Stimulated activated CD8-positive, alpha-beta memory T cell treated with anti-CD3 and anti-CD28 coated beads, Interleukin-7, amount 100 ng/mL, for 1 hour (primary cell): ENCODE measurements at regions not wholly inside any gene's neighbourhood (a gene's known extent, or its start where the extent isn't known, plus 50 kb on each side); places are given as distances from the start of the nearest gene placed in this dataset.

ENCODE experiments used
- DNase-seq, 2 donors: peaks; one replicate each; pipeline ENCODE4 v3.0.0-alpha.2; 2020; ENCODE audit warnings: low read depth in 2 of 2

- DNase-seq, result no peak
Observed at GRCh38 chr2:64829525-64829924, 159.7 kb upstream of the SLC1A4 start.

DNA sequence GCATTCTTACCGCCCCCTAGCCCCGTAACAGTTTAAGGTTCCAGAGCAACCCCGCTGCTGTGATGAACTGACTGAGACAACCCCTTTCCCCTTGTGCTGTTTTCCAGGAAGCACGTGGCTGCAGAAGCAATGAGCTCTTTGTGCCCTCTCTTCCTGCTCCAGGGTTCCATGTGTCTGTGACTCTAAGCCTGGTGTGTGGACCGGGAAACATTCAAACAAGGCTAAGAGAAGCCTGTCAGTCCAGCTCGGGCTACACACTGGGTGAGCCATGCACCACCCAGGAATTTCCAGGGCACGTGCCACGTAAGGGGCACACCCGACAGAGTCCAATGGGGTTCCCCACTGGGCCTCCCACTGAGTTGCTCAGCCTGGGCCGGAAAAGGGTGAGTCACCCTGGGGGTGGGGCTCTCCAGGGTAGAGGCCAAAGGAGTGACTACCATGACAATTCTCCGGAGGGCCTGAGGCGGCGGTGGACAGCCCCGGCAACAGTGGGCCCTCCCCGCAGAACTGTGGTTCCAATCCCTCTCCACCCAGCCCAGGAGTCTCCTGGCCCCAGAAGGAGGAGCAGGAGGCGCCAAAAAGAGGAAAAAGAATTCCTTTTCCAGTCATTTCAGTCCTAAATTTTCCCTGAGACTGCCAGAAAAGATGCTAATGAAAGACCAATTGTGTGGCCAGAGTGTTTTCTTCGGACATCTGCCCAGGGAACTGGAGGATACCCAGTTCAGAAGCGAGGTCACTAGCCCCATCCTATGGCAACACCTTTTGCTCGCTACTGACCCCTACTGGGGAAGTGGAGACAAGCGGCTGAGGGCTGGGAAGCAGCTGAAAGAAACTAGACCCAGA lies 157.8 kb upstream of the SLC1A4 start:
- DNase-seq, result peak; percentile 56 to 74

DNA sequence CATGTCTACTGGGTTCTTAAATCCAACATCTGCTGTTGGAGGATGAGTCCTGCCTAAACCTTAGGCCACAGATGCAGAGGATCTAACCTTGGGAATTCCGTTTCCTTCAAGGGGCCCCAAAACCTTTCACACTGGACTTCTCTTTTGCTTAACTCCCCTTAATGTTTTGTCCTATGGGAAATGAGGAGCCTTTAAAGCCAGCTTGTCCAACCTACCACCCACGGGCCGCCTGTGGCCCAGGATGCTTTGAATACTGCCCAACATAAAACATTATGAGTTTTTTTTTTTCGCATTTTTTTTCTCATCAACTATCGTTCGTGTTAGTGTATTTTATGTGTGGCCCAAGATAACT lies 157.2 kb upstream of the SLC1A4 start:
- no peak for DNase-seq

GRCh38 chr2:64832936-64833335 lies 156.3 kb upstream of the SLC1A4 start:
- no peak for DNase-seq

DNA sequence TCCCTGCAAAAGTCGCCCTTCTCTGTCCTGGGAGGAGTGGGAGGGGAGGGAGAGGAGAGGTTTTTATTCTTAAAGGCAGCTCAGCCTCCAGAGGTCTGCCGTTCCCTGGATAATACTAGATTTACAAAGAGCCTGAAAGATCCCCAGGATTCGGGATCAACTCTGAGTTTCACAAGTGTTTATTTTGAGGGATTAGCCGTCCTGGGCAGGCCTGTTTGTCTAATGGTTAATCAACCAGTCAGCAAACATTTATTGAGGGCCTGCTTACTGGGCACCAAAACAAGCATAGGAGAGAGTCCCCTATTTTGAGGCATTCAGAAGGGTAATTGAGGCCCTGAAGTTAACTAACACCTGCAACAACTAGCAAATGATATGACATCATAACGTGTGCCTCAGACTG lies 152.6 kb upstream of the SLC1A4 start:
- no peak for DNase-seq

DNA sequence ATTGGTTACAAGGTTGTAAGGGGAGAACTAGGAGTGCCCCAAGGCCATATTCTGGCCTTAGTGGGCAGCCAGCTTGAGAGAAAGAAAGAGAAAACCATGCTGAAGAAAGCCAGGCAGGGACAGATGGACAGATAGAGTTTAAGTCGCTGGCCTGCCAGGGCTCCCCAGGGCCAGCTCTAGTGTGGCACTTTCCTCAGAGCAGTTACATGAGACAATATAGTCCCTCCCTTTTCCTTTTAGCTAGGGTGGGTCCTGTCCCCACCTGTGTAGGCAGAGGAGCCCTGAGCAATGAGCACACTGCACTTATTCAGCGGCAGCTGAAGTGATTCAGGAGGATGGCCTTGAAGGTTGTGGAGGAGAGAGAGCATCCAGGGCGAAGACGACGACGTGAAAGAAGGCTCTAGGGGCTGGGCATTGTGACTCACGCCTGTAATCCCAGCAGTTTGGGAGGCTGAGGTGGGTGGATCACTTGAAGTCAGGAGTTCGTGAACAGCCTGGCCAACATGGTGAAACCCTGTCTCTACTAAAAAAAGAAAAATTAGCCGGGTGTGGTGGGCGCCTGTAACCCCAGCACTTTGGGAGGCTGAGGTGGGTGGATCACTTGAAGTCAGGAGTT lies 152.0 kb upstream of the SLC1A4 start:
- DNase-seq, result no peak

GRCh38 chr2:64837925-64838641 lies 151.1 kb upstream of the SLC1A4 start:
- DNase-seq, result no peak

GRCh38 chr2:64838817-64839216 lies 150.4 kb upstream of the SLC1A4 start:
- DNase-seq, result no peak

- DNase-seq, result no peak
Observed at GRCh38 chr2:64839844-64840243, 149.4 kb upstream of the SLC1A4 start.

GRCh38 chr2:64840426-64840881 lies 148.7 kb upstream of the SLC1A4 start:
- no peak for DNase-seq

- DNase-seq, result no peak
Observed at GRCh38 chr2:64841461-64841860, 147.7 kb upstream of the SLC1A4 start.

DNA sequence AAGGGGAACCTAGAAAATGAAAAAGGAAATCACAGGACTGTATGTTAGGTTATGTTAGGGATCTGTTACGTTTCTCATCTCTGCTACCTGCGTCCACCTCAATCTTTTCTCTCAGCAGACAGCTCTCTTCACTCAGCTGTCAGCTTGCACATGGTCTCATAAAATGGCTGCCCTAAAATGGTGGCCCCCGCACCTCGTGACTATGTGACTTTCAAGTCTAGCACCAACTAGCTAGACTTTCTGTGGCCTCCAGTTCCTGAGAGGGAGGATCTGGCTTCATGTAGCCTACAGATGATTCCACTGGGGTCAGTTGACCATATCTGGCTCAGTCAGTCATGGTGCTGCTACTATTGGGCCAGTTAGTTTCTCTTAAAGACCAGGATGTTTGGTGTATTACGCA lies 147.2 kb upstream of the SLC1A4 start:
- no peak for DNase-seq

GRCh38 chr2:64844087-64844486 lies 145.1 kb upstream of the SLC1A4 start:
- no peak for DNase-seq

DNA sequence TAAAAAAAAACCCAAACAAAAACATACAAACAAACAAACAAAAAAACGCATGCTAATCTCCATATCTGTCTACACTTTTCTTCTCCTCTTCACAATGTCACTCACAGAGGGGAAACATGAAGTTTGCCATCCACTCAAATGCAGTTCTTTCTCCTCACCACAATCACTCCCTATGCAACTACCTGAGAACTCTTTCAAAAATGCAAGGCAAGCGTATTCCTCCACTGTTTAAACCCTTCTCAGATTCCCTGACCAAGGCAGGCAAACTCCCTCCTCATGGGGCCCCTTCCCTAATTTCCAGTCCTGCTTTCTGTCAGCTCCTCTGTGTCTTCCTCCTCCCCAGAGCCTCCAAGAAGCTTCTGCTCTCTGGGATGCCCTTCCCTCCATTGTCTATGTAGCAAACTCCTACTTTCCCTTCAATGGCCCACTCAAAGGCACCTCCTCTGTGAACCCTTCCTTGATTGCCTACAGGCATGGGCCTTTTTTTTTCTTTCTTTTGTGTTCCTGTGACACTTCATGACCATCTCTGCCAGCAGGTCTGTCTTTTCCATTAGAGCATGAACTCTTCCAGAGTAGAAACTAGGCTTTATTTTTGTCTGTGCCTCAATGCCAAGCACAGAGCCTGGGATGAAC lies 143.8 kb upstream of the SLC1A4 start:
- DNase-seq, result no peak

DNA sequence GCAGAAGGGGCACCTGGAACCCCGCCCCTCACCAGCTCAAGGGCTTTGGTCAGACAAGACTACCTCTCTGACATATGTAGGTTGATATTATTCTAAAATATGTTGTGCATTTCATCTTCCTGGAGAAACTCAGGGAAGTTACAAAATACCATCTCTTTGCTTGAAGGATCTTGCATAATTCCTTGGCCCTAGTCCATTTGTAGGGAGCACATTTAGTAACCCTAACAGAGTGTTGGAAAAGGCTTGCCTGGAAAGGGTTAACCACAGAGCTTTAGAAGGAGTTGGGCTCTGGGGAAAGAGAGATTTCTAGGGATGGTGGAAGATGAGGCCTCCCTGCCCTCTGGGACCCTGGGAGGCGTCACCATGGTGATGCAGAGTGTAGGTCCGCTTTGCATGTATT lies 143.0 kb upstream of the SLC1A4 start:
- no peak for DNase-seq

DNA sequence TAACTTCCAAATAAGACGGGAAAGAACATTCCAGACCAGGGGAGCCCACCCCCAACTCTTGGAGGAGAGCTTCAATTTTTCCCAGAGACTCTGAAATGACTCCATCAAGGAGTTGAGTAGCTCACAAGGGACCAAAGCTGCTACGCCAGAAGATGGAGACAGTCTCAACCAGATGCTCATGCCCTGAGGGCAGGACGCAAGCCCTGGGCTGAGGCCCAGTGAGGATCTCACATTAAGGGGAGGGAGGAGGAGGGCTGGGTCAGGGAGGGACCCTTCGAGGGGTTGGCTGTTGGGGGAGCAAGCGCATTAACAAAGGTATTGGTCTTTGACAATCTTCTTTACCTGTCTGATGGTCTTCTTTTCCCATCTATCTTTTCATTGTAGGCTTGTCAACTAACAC lies 141.3 kb upstream of the SLC1A4 start:
- DNase-seq, result no peak

- DNase-seq, result no peak
Observed at GRCh38 chr2:64848363-64848762, 140.8 kb upstream of the SLC1A4 start.

DNA sequence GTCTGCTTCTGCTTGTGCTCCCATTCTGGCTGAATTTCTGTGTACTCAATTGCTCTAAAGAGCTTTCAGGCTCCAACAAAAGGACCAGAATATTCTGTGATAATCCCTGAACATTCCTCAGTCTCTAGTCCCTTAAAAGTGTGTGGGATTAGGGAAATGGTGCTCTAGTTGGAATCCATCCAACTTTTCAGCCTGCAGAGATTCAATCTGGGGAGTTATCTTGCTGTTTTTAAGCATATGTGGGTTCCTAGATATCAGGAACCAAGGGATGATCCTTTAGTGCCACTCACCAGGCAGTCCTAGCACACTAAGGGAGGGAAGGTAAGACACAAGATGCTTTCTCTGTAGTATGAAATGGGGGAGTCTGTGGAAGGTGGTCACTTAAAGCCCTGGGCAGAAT lies 140.3 kb upstream of the SLC1A4 start:
- no peak for DNase-seq

DNA sequence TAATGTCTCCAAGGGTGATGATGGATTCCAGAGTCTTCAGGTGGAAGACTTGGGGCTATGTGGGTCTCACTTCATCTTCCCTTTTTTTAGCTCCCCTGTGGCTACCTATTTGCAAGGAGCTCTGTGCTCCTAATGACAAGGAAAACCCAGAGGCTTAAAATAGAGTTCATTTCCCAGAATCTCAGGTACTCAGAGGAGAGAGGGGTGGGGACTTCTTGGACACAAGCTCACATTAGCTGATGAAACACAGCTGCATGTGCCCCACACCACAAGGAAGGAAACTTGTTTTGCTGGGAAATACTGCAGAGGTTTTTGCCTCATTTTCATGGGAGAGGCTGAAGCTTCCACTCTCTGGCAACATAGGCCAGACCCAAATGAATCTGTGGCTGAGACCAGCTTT lies 138.6 kb upstream of the SLC1A4 start:
- DNase-seq, result no peak

DNA sequence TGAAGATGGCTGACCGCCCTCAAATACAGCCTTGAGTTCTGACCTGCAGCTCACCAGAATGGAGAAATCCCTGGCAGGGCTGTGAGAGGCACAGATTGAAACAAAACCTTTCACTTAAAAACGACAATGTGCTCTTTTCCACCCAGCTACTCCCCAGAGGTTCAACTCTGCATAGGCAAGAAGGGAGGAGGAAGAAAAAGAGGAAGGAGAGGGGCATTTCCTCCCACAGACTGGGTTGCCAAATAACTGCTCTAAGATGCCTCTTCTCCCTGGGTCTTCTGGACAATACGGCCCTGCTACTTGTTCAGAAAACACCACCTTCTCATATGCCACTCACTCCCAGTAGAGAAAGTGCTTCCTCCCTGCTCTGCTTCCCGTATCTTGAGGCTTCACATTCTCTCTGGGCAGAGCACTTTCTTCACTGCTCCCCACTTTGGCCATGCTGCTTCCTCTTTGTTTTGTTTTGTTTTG lies 136.4 kb upstream of the SLC1A4 start:
- no peak for DNase-seq

DNA sequence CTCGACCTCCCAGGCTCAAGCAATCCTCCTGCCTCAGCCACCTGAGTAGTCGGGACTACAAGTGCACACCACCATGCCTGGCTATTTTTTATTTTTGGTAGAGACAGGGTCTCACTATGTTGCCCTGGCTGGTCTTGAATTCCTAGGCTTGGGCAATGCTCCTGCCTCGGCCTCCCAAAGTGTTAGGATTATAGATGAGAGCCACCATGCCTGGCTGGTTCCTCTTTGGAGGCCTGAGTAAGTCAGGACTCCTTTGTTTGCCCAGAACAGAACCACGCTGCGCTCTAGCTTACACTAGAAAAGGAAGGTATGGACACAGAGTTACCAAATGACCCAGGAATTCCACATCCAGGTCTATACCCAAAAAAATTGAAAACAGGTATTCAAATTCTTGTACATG lies 135.9 kb upstream of the SLC1A4 start:
- no peak for DNase-seq

- DNase-seq, result no peak
Observed at GRCh38 chr2:64853894-64854293, 135.3 kb upstream of the SLC1A4 start.
